HG02852 (cell line): ENCODE measurements at regions not wholly inside any gene's neighbourhood (a gene's known extent, or its start where the extent isn't known, plus 50 kb on each side); places are given as distances from the start of the nearest gene placed in this dataset.
"Not testable (repeated sequence)": the region's sequence is repeated elsewhere in the genome, so short reads cannot be mapped to it uniquely, and the experiment has no call there.

ENCODE experiments used
- ATAC-seq: cut with Tn5 transposase; IDR thresholded peaks from one replicate; pipeline ENCODE4 v1.9.1; 2021; ENCODE audit warnings: mild to moderate bottlenecking, moderate library complexity; ENCODE audit not compliant: unreplicated experiment

- not testable (repeated sequence) for ATAC-seq
Observed at GRCh38 chr2:95654897-95655296, 63.1 kb downstream of the TRIM43 start.

- ATAC-seq = not testable (repeated sequence)
Observed at GRCh38 chr2:95656553-95656952, 64.8 kb downstream of the TRIM43 start.

GRCh38 chr2:95657937-95658336, 66.1 kb downstream of the TRIM43 start:
- ATAC-seq = not testable (repeated sequence)

- not testable (repeated sequence) for ATAC-seq
Observed at GRCh38 chr2:95660766-95661562, 69.2 kb downstream of the TRIM43 start.

GRCh38 chr2:95663471-95664441, 72.0 kb downstream of the TRIM43 start:
- ATAC-seq = not testable (repeated sequence)

GRCh38 chr2:95666636-95667035, 74.8 kb downstream of the TRIM43 start:
- not testable (repeated sequence) for ATAC-seq

GRCh38 chr2:95667480-95667879, 75.7 kb downstream of the TRIM43 start:
- ATAC-seq = no peak

- not testable (repeated sequence) for ATAC-seq
Observed at GRCh38 chr2:95668934-95669333, 77.1 kb downstream of the TRIM43 start.

GRCh38 chr2:95669441-95669991, 77.7 kb downstream of the TRIM43 start:
- ATAC-seq = no peak

- no peak for ATAC-seq
Observed at GRCh38 chr2:95670167-95670566, 78.4 kb downstream of the TRIM43 start.

GRCh38 chr2:95670686-95671085, 78.9 kb downstream of the TRIM43 start:
- no peak for ATAC-seq

GRCh38 chr2:95671171-95671570, 79.4 kb downstream of the TRIM43 start:
- ATAC-seq = not testable (repeated sequence)

- ATAC-seq = not testable (repeated sequence)
Observed at GRCh38 chr2:95671992-95672391, 80.2 kb downstream of the TRIM43 start.

GRCh38 chr2:95672500-95672899, 80.7 kb downstream of the TRIM43 start:
- not testable (repeated sequence) for ATAC-seq

GRCh38 chr2:95674186-95674585, 82.4 kb downstream of the TRIM43 start:
- no peak for ATAC-seq

GRCh38 chr2:95676573-95676972, 84.8 kb downstream of the TRIM43 start:
- not testable (repeated sequence) for ATAC-seq

GRCh38 chr2:95677346-95677745, 85.5 kb downstream of the TRIM43 start:
- no peak for ATAC-seq

- ATAC-seq = not testable (repeated sequence)
Observed at GRCh38 chr2:95677833-95678232, 86.0 kb downstream of the TRIM43 start.

GRCh38 chr2:95681158-95681557, 89.4 kb downstream of the TRIM43 start:
- not testable (repeated sequence) for ATAC-seq

GRCh38 chr2:95681589-95682081, 89.8 kb downstream of the TRIM43 start:
- ATAC-seq = not testable (repeated sequence)
